Epithelial cell of esophagus (primary cell): ENCODE measurements at regions not wholly inside any gene's neighbourhood (a gene's known extent, or its start where the extent isn't known, plus 50 kb on each side); places are given as distances from the start of the nearest gene placed in this dataset.
A peak's percentile ranks its signal among the peaks of the same experiment; 100 is the strongest.

Experiments used
- DNase-seq: peaks from one replicate; pipeline ENCODE4 v3.0.0; 2010; ENCODE audit warnings: low read depth
- H3K4me3 ChIP-seq: 2 replicates; pipeline ENCODE4 v1.5.1; 2011; ENCODE audit warnings: mild to moderate bottlenecking, low read length, control low read depth
- CTCF ChIP-seq: IDR thresholded peaks from 2 replicates; pipeline ENCODE4 v1.5.1; 2011; ENCODE audit warnings: low read depth, mild to moderate bottlenecking, low read length, control low read depth, inconsistent platforms; ENCODE audit not compliant: insufficient read depth; ENCODE audit errors: missing control alignments

- DNase-seq: peak; percentile 65
- H3K4me3 ChIP-seq: no peak overlapping the region
- TF ChIP-seq CTCF: no peak
These were observed 324.1 kb downstream of the C7orf25 start for GRCh38 chr7:42587806-42588205.

GRCh38 chr7:42580061-42580460 is 331.8 kb downstream of the C7orf25 start:
- H3K4me3 ChIP-seq: no peak overlapping the region
- TF ChIP-seq CTCF: no peak
- no peak for DNase-seq

GRCh38 chr7:42575171-42575570 is 336.7 kb downstream of the C7orf25 start:
- TF ChIP-seq CTCF: no peak
- no peak for DNase-seq
- H3K4me3 ChIP-seq: no peak overlapping the region

GRCh38 chr7:42574685-42575084 is 337.2 kb downstream of the C7orf25 start:
- no peak overlapping the region for H3K4me3 ChIP-seq
- peak; percentile 50 for TF ChIP-seq CTCF
- peak; percentile 41 for DNase-seq

- no peak overlapping the region for H3K4me3 ChIP-seq
- peak; percentile 72 for DNase-seq
- no peak for TF ChIP-seq CTCF
These were observed 337.1 kb upstream of the GLI3 start for GRCh38 chr7:42573881-42574672.

- no peak overlapping the region for H3K4me3 ChIP-seq
- no peak for TF ChIP-seq CTCF
- DNase-seq: no peak
These were observed 335.6 kb upstream of the GLI3 start for GRCh38 chr7:42572561-42572960.

- no peak for TF ChIP-seq CTCF
- H3K4me3 ChIP-seq: no peak overlapping the region
These were observed 335.0 kb upstream of the GLI3 start for GRCh38 chr7:42572056-42572455.

More at GRCh38 chr7:42572056-42572455, 335.0 kb upstream of the GLI3 start:
- DNase-seq: no peak
